ENCODE measurements at regions not wholly inside any gene's neighbourhood (a gene's known extent, or its start where the extent isn't known, plus 50 kb on each side); places are given as distances from the start of the nearest gene placed in this dataset.

- no CpG with 5 or more reads among the region's 7 CpGs for WGBS, 2 experiments (ENCODE audit: extremely low coverage in 2 of 2, insufficient read length in 1 of 2)
- ChIA-PET CTCF (no interaction called here), POLR2A (ENCODE audit: unreplicated experiment) (no interaction called here)
- Histone ChIP-seq H3K4me2 (ENCODE audit: low read depth, low read length) (no peak overlapping the region), H3K9me3 (ENCODE audit: control insufficient read depth, insufficient read depth, low read length) (no peaks in the 10 kb centered on the region), H3K27ac (ENCODE audit: insufficient read depth, low read length) (no peak overlapping the region), H3K4ac (ENCODE audit: low read depth, low read length) (no peak overlapping the region), H4K5ac (ENCODE audit: low read depth, low read length) (no peak overlapping the region), H2AK5ac (ENCODE audit: low read depth, low read length) (no peak overlapping the region), H4K8ac (ENCODE audit: low read depth in 2 of 2, low read length in 2 of 2) (no peak overlapping the region), H2BK5ac (ENCODE audit: low read depth, low read length, poor library complexity, severe bottlenecking) (no peak overlapping the region), H2BK20ac (ENCODE audit: low read depth, low read length) (no peak overlapping the region), H3K56ac (ENCODE audit: extremely low read depth, insufficient read depth, low read length) (no peak overlapping the region), H3K9me1 (ENCODE audit: insufficient read depth, low read length) (no peaks in the 10 kb centered on the region), H3K4me3 (ENCODE audit: insufficient read depth, low read depth, low read length) (no peak overlapping the region), H3K9ac (ENCODE audit: low read depth, low read length) (no peak overlapping the region), H2AFZ (replicated peaks; ENCODE audit: low read length, poor library complexity) (no peak overlapping the region), H3K79me1 (ENCODE audit: low read depth in 1 of 2, low read length in 2 of 2) (no peaks in the 10 kb centered on the region), H4K91ac (ENCODE audit: insufficient read depth, low read depth, low read length) (no peak overlapping the region), H4K20me1 (ENCODE audit: insufficient read depth, low read length) (no peaks in the 10 kb centered on the region), H3K23ac (ENCODE audit: low read depth, low read length) (no peak overlapping the region), H2AK9ac (replicated peaks; ENCODE audit: low read depth, low read length, poor library complexity) (no peak overlapping the region), H2BK120ac (ENCODE audit: low read depth, low read length) (no peak overlapping the region), H3K14ac (replicated peaks; ENCODE audit: low read depth, low read length) (no peak overlapping the region), H3K27me3 (ENCODE audit: control insufficient read depth, insufficient read depth, low read length) (no peaks in the 10 kb centered on the region), H3K36me3 (ENCODE audit: control insufficient read depth, insufficient read depth, low read length) (no peaks in the 10 kb centered on the region), H2BK15ac (ENCODE audit: low read depth, low read length) (no peak overlapping the region), H3K4me1 (ENCODE audit: control insufficient read depth, insufficient read depth, low read length) (no peaks in the 10 kb centered on the region), H3K18ac (ENCODE audit: low read depth, low read length) (no peak overlapping the region)
- TF ChIP-seq RFX5 (IDR thresholded peaks at IDR 0.05; ENCODE audit: low read depth, low read length): no peak
- no peak for TF ChIP-seq USF2 (IDR thresholded peaks at IDR 0.05; ENCODE audit: low read depth, low read length)
- no peak for TF ChIP-seq NFE2L2 (IDR thresholded peaks at IDR 0.05; ENCODE audit: low read depth, low read length)
- TF ChIP-seq POLR2A (IDR thresholded peaks at IDR 0.05; ENCODE audit: low read depth, low read length): no peak
- TF ChIP-seq MXI1 (IDR thresholded peaks at IDR 0.05; ENCODE audit: borderline replicate concordance, low read depth, low read length): no peak
- in situ Hi-C loops (cut with MboI; ENCODE audit: low sequenced_read_pairs) (loop anchor here (10.0 kb wide), 1 partner anchor 776 kb away; no protein-coding TSS in a partner anchor), dilution Hi-C loops (cut with HindIII; ENCODE audit: low sequenced_read_pairs, unreplicated experiment) (no loop called here), intact Hi-C loops (cut with micrococcal nuclease) (no loop called here)
- no peak for ATAC-seq (ENCODE audit: low read depth)
- no TSS peak for BruUV-seq (replicated peaks)
- no peak for DNase-seq
Observed at GRCh38 chr14:42228611-42229010, 621.9 kb downstream of the LRFN5 start.
